Activated naive CD4-positive, alpha-beta T cell treated with anti-CD3 and anti-CD28 coated beads for 36 hours (primary cell): ENCODE measurements at regions not wholly inside any gene's neighbourhood (a gene's known extent, or its start where the extent isn't known, plus 50 kb on each side); places are given as distances from the start of the nearest gene placed in this dataset.

Source experiments
- CTCF ChIA-PET: fragments of 350-600 bp; sonication (Branson Sonifier 250); formaldehyde crosslinking; loops from one replicate; lab custom pipeline; 2021; ENCODE audit warnings: antibody characterized with exemption; lab: Charles Lee
- DNase-seq: peaks from one replicate; pipeline ENCODE4 v3.0.0-alpha.2; 2020
- H3K27ac Mint-ChIP-seq: one replicate; pipeline ENCODE4 v1.8.0; 2021; ENCODE audit warnings: mild to moderate bottlenecking, mixed read lengths
- H3K27me3 Mint-ChIP-seq: one replicate; pipeline ENCODE4 v1.8.0; 2021; ENCODE audit warnings: low read depth, mixed read lengths
- H3K36me3 Mint-ChIP-seq: one replicate; pipeline ENCODE4 v1.8.0; 2021; ENCODE audit warnings: low read depth, mixed read lengths
- H3K4me1 Mint-ChIP-seq: one replicate; pipeline ENCODE4 v1.8.0; 2021; ENCODE audit warnings: low read depth, mixed read lengths
- H3K4me3 Mint-ChIP-seq: one replicate; pipeline ENCODE4 v1.8.0; 2021; ENCODE audit warnings: mild to moderate bottlenecking, moderate library complexity, mixed read lengths
- H3K9me3 Mint-ChIP-seq: one replicate; pipeline ENCODE4 v1.8.0; 2021; ENCODE audit warnings: mixed read lengths
- intact Hi-C: fragments of 100-400 bp; cut with micrococcal nuclease; formaldehyde crosslinking; loops from one replicate; pipeline ENCODE4 v1.15.1; 2023

DNA sequence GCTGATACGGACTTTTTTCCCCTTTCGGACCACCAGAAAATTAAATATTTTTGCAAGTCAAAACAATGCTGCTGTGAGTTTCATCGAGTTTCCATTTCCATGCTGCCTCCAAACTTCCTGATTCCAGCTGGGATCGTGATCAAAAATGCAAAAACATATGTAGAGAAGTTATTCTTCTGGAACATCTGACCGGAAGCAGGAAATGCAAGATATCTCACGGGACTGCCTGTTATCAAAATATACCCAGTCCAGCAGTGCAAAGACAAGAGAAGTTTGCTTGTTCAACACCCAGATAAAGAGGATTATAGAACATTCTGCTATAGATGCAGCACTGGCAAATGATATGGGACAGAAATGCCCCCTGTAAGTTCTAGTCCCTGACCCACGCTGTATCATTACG lies 726.7 kb upstream of the NR2F2 start:
- Mint-ChIP-seq H3K27ac (no peak overlapping the region), H3K9me3 (no peaks in the 10 kb centered on the region), H3K36me3 (no peaks in the 10 kb centered on the region), H3K4me3 (no peak overlapping the region), H3K4me1 (no peaks in the 10 kb centered on the region), H3K27me3 (no peaks in the 10 kb centered on the region)
- CTCF ChIA-PET: no interaction called here
- DNase-seq: no peak
- intact Hi-C loops: no loop called here

DNA sequence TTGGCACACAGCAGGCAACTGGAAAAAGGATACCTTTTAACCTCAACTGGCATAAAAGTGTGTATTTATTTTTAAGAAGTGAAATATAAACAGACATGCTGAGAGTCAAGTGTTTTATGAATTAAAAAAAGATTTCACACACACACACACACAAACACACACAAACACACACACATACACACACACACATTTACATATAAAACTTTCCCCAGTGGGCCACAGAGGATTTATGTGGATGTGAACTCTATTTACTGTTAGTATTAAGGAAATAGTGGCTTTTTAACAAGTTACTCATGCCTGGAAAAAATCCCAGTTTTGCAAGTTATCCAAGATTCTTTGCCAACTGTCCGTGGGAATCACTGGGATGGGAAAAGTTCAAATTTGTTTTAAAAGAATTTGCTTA lies 725.9 kb upstream of the NR2F2 start:
- no peak overlapping the region for H3K27ac Mint-ChIP-seq
- H3K4me3 Mint-ChIP-seq: no peak overlapping the region
- CTCF ChIA-PET: no interaction called here
- no peaks in the 10 kb centered on the region for H3K27me3 Mint-ChIP-seq
- intact Hi-C loops: no loop called here
- no peak for DNase-seq
- no peaks in the 10 kb centered on the region for H3K9me3 Mint-ChIP-seq
- H3K4me1 Mint-ChIP-seq: no peaks in the 10 kb centered on the region
- no peaks in the 10 kb centered on the region for H3K36me3 Mint-ChIP-seq

DNA sequence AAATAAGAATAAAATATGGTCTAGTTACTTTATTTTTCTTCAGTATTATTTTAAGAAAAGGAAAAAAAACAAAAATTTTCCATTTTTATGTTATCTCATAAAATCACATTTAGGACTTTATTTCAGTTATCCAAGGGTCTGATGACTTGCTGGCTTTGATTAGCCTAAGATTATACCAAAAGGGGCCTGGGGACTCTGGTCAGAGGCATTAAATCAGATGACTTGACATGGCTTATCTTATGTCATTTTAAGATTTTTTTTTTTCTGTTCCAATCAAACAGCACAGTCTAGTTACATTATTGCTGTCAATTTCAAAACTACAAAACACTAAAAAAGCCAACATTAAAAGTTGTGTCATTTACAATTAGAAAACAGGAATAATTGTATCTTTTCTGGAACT lies 725.4 kb upstream of the NR2F2 start:
- Mint-ChIP-seq H3K27me3 (no peaks in the 10 kb centered on the region), H3K36me3 (no peaks in the 10 kb centered on the region), H3K4me3 (no peak overlapping the region), H3K27ac (no peak overlapping the region), H3K9me3 (no peaks in the 10 kb centered on the region), H3K4me1 (no peaks in the 10 kb centered on the region)
- intact Hi-C loops: no loop called here
- no peak for DNase-seq
- CTCF ChIA-PET: no interaction called here

DNA sequence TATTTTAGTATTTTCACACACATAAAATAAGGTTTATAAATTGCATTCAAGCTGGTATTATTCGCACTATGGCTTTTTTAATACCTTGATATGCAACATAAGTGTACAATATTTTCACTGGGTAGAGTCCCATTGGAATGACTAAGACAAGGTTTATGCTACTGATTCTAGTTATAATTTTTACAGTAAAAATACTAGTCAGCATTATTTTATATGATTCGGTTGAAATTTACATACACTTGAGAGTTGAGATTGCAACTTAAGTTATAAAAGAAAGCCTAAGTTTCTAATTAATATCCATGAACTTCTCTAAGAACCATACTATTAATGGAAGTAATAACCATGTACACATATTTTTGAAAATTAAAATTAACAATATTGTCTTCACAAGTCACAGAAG lies 723.9 kb upstream of the NR2F2 start:
- H3K27me3 Mint-ChIP-seq: no peaks in the 10 kb centered on the region
- no peak overlapping the region for H3K27ac Mint-ChIP-seq
- intact Hi-C loops: no loop called here
- H3K4me1 Mint-ChIP-seq: no peaks in the 10 kb centered on the region
- no peak for DNase-seq
- H3K4me3 Mint-ChIP-seq: no peak overlapping the region
- H3K36me3 Mint-ChIP-seq: no peaks in the 10 kb centered on the region
- no peaks in the 10 kb centered on the region for H3K9me3 Mint-ChIP-seq
- CTCF ChIA-PET: interaction anchor here (0.8 kb wide), 1 partner anchor 15 kb away, joined by 3 read pairs; no protein-coding TSS in a partner anchor

DNA sequence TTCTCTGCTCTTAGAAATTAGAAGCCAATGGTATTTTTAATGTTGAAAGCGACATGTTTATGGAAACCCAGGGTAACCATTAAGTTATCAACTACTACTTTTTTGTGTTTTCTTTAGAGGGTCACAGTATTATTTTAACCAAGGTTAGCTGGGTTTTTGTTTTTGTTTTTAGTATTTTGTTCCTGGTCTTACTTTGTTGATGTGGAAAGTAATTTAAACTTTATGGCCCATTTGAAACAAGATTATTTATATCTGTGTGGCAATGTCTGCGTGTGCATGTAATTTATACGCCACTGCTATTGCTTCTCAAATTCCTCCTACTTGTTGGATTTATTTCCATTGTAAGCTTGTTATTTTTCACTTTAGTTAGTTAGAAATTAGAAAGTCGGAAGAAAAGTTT lies 722.1 kb upstream of the NR2F2 start:
- no peaks in the 10 kb centered on the region for H3K36me3 Mint-ChIP-seq
- CTCF ChIA-PET: no interaction called here
- no peaks in the 10 kb centered on the region for H3K9me3 Mint-ChIP-seq
- H3K27me3 Mint-ChIP-seq: no peaks in the 10 kb centered on the region
- intact Hi-C loops: no loop called here
- no peak for DNase-seq
- no peaks in the 10 kb centered on the region for H3K4me1 Mint-ChIP-seq
- no peak overlapping the region for H3K4me3 Mint-ChIP-seq
- H3K27ac Mint-ChIP-seq: no peak overlapping the region

DNA sequence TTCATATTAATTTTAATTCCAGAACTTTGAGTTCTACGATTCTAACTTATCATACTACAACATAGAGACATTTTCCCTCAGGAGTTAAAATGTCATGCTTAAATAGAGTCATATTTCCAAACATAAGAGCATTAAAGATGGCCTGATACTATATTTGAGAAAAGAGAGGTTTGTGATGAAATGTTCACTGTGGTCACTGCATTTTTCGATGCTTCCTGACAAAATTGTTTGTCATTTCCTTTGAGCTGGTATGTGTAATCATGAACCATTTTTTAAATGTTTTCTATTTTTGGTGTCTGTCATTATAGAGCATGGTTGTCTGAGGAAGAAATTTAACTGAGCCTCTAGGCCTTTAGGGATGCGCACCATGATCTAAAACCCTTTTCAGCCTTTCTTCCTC lies 721.4 kb upstream of the NR2F2 start:
- Mint-ChIP-seq H3K9me3 (no peaks in the 10 kb centered on the region), H3K4me3 (no peak overlapping the region)
- intact Hi-C loops: no loop called here

DNA sequence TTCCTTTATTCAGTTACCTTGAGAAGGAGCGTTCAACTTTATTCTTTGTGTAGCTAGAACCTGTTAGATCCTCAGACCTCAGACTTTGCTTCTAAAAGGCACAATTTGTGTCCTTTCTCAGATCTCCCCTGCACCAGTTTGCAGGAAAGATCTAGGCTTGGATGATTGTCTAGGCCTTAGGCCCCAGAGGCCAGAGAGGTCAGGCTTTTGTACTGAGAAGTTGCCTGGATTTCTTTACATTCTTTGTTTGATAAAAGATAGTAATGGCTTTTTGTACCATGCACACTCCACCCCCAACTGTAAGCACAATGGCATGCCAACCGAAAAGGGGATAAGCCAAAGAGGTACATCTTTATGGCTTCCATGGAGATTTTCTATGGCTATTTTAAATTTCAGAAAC lies 719.6 kb upstream of the NR2F2 start:
- Mint-ChIP-seq H3K9me3 (no peaks in the 10 kb centered on the region), H3K4me1 (no peaks in the 10 kb centered on the region), H3K4me3 (no peak overlapping the region), H3K36me3 (no peaks in the 10 kb centered on the region), H3K27me3 (no peaks in the 10 kb centered on the region), H3K27ac (no peak overlapping the region)
- CTCF ChIA-PET: interaction anchor here (0.7 to 0.8 kb wide), 3 partner anchors 10 to 29 kb away, joined by 3 to 4 read pairs (median 3); no protein-coding TSS in a partner anchor
- intact Hi-C loops: no loop called here
- no peak for DNase-seq

More for the DNA sequence above, 721.4 kb upstream of the NR2F2 start:
- no peak overlapping the region for H3K27ac Mint-ChIP-seq
- no peak for DNase-seq
- no peaks in the 10 kb centered on the region for H3K4me1 Mint-ChIP-seq
- CTCF ChIA-PET: no interaction called here
- H3K27me3 Mint-ChIP-seq: no peaks in the 10 kb centered on the region
- H3K36me3 Mint-ChIP-seq: no peaks in the 10 kb centered on the region

DNA sequence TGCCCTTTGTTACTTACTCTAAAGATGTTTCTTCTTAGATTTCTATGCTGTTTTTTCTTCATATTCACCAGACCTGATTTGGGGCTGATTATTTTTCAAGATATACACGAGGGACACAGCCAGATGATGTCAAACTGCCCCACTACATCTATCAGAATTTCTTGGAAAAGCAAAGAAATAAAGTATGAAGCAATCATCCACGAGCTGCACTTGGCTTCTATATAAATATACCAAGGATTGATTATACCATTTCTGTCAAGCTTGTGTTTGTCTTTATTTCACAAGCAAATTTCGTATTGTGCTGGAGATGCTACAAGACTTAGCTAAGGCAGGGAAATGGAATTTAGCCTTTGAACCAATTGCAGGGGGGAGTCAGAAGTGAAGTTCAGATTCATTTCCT lies 715.1 kb upstream of the NR2F2 start:
- intact Hi-C loops: no loop called here
- peaks cover 2% of the 10 kb centered on the region for H3K9me3 Mint-ChIP-seq
- no peak for DNase-seq
- CTCF ChIA-PET: no interaction called here
- no peak overlapping the region for H3K27ac Mint-ChIP-seq
- H3K27me3 Mint-ChIP-seq: no peaks in the 10 kb centered on the region
- H3K4me3 Mint-ChIP-seq: no peak overlapping the region
- H3K4me1 Mint-ChIP-seq: peaks cover 5% of the 10 kb centered on the region
- no peaks in the 10 kb centered on the region for H3K36me3 Mint-ChIP-seq

DNA sequence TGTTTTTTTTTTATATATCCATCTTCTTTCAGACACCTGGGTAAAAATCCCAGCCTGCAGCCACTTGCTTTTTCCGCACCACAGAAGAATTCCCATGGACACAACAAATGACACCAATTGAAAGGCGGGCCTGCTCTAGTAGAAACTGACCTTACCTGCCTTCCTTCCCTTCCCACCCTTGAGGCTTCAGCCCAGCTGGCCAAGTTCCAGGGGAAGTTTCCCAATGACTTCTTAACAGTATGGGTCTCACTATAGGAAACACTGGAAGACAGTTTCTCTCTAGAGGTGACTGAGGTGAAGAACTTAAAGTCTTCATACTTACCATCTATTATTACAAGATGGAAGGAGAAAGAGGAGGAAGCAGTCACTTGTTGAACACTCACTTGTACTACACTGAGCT lies 714.2 kb upstream of the NR2F2 start:
- Mint-ChIP-seq H3K27me3 (no peaks in the 10 kb centered on the region), H3K27ac (no peak overlapping the region), H3K36me3 (no peaks in the 10 kb centered on the region), H3K4me3 (no peak overlapping the region), H3K4me1 (peaks cover 13% of the 10 kb centered on the region), H3K9me3 (peaks cover 2% of the 10 kb centered on the region)
- intact Hi-C loops: no loop called here
- DNase-seq: no peak
- CTCF ChIA-PET: no interaction called here

DNA sequence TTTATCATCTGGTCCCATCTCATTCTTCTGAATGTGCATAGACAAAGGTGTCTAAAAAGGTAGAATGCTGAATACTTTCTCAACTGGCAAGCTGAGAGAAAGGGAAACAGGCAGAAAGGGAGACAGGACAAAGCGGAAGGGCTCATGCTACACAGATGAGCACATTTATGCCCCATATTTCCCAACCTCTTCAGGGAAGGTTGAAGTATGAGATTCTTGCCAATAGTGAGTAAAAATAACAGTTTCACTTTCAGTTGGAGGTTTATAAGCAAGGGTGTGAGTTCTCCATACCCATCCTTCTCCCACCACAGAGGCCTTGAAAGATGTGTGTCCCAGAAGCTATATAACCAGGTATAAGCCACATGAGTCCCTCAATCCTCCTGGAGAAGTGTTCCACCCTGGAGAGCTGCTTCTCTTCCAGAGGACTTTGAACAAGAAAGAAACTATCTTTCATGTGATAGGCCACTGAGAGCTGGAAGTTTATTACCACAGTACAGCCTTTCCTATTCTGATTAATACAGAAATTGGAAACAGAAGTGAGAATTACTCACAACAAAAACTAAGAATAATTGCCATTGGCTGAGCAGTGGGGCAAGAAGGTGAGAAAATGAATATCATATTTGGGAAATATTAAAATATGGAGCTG lies 709.4 kb upstream of the NR2F2 start:
- H3K4me3 Mint-ChIP-seq: no peak overlapping the region

DNA sequence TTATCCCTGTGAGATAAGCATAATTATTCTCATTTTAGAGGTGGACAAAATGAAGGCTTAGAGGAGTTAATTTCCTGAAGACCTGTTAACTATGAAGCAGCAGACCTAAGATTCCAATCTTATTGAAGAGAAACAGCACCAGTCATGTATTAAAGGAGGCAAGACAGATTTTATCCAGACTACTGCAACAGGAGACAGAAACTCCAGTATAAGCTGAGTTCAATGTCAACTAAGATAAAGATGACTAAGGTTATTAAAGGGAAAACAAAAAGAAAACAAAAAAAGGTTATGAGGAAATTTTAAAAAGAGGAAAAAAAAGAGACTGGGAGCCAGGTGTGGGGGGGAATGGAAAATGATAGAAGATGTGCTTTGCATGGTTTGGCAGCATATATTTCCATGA lies 707.7 kb upstream of the NR2F2 start:
- H3K4me3 Mint-ChIP-seq: no peak overlapping the region
- H3K27ac Mint-ChIP-seq: no peak overlapping the region
- DNase-seq: no peak
- peaks cover 11% of the 10 kb centered on the region for H3K36me3 Mint-ChIP-seq
- H3K9me3 Mint-ChIP-seq: peaks cover 19% of the 10 kb centered on the region
- intact Hi-C loops: loop anchor here (5.0 kb wide), 1 partner anchor 114 kb away; no protein-coding TSS in a partner anchor
- H3K4me1 Mint-ChIP-seq: peaks cover 18% of the 10 kb centered on the region
- CTCF ChIA-PET: no interaction called here
- peaks cover 7% of the 10 kb centered on the region for H3K27me3 Mint-ChIP-seq

More for the DNA sequence above, 709.4 kb upstream of the NR2F2 start:
- Mint-ChIP-seq H3K27ac (peak overlapping the region; percentile 28), H3K27me3 (no peaks in the 10 kb centered on the region), H3K4me1 (peaks cover 18% of the 10 kb centered on the region), H3K36me3 (peaks cover 11% of the 10 kb centered on the region), H3K9me3 (peaks cover 19% of the 10 kb centered on the region)
- CTCF ChIA-PET: interaction anchor here (0.5 to 1.0 kb wide), 3 partner anchors 10 to 437 kb away, joined by 3 read pairs; no protein-coding TSS in a partner anchor
- intact Hi-C loops: loop anchor here (1.0 to 5.0 kb wide), 2 partner anchors 30 to 116 kb away; no protein-coding TSS in a partner anchor
- peak; percentile 18 for DNase-seq

DNA sequence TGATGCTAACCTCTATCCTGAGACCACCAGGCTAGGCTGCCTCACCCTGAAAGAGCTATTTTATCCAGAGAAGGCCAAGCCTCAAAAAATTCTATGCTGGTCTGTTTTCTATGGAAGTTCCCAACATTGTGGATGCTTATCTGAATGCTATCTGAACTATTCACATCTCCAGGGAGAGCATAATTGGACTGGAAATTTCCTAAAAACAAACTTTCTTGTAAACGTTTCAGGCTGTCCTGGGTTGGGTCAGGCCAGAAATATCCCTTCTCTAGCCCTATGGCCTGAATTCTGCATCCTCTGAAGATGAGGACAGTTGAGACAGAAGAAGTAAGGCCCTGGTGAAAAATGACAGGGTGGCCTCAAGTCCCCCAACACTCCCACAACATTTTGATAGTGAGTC lies 706.4 kb upstream of the NR2F2 start:
- Mint-ChIP-seq H3K4me1 (peaks cover 18% of the 10 kb centered on the region), H3K9me3 (peaks cover 19% of the 10 kb centered on the region), H3K27me3 (peaks cover 16% of the 10 kb centered on the region), H3K27ac (no peak overlapping the region), H3K36me3 (peaks cover 11% of the 10 kb centered on the region), H3K4me3 (no peak overlapping the region)
- no peak for DNase-seq
- CTCF ChIA-PET: no interaction called here
- intact Hi-C loops: loop anchor here (5.0 kb wide), 1 partner anchor 113 kb away; no protein-coding TSS in a partner anchor

DNA sequence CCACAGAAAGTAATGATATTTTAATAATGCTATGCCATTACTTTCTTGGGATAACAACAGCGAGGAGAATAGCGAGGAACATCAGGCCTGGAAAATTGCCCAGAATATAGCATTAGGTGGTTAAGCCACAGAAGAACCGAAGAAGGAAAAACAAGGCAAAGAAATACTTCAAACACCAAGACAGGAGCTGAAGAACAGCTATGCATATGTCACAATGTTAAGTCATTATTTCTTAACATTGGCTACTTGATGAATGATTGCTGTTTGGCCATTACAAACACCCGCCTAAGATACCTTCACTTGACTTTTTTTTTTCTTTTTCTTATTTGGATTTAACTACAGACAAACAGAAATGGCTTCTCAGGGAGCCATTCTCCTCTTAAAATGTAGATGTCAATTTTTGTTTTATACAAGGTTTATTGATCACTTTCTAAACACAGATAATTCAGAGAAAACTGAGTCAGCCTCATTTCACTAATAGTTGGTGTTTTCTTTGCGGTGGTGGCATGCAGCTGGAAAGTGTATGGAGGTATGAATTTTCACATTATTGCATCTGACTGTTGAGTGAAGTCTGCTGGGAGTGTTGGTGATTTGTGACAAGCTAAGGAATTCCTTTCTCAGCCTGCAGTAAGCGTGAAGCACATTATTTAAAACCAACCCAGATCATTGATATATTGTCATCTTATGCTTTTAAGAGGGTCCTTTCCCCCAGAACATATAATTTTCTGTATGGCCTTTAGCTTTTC lies 705.7 kb upstream of the NR2F2 start:
- intact Hi-C loops: loop anchor here (5.0 kb wide), 1 partner anchor 113 kb away; no protein-coding TSS in a partner anchor
- Mint-ChIP-seq H3K4me3 (no peak overlapping the region), H3K9me3 (peaks cover 19% of the 10 kb centered on the region), H3K4me1 (peaks cover 18% of the 10 kb centered on the region), H3K36me3 (peaks cover 11% of the 10 kb centered on the region), H3K27ac (no peak overlapping the region), H3K27me3 (peaks cover 18% of the 10 kb centered on the region)
- CTCF ChIA-PET: no interaction called here
- no peak for DNase-seq
